GM19438 (cell line): ENCODE measurements at regions not wholly inside any gene's neighbourhood (a gene's known extent, or its start where the extent isn't known, plus 50 kb on each side); places are given as distances from the start of the nearest gene placed in this dataset.

Experiments used
- ATAC-seq: cut with Tn5 transposase; IDR thresholded peaks from one replicate; pipeline ENCODE4 v1.9.1; 2021; ENCODE audit warnings: low read depth; ENCODE audit not compliant: unreplicated experiment

DNA sequence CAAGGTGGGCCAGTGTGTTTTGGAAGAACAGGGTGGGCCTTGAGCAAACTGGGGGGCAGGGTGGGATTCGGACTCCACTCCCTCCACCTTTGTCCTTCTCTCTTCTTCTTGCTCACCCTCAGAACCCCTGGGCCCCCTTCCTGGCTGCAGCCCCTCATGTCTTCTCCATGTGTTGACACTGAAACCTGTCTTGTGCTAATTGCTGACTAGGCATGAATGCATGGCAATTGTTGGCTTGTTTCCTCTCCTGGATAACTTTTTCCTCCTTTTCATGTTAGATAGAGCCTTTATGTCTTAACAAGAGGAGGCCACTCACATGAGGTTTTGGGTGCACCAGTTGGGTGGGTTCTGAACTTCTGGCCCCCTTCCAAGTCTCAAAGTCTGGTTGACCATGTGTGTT lies 181.6 kb upstream of the MKI67 start:
- ATAC-seq, result no peak

- ATAC-seq, result no peak
Observed at GRCh38 chr10:128310971-128311658, 184.9 kb upstream of the MKI67 start.

DNA sequence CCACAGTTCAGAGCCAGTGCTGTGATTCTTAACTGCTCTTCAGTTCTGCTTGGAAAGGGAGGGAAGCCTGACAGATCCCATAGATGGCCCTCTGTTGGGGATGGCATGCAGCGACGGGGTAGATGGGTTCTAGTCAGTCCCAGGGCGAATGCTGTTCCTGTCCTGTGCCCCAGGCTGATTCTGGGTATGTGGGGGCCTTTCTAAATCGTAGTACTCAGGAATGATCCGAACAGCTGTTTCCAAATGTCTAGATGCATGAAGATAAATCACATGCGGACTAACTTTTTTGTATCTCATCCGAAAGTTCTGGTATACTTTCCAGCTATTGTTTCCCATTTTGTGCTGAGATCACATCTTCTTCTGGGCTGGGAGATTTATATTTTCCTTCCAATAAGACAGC lies 186.0 kb upstream of the MKI67 start:
- no peak for ATAC-seq

DNA sequence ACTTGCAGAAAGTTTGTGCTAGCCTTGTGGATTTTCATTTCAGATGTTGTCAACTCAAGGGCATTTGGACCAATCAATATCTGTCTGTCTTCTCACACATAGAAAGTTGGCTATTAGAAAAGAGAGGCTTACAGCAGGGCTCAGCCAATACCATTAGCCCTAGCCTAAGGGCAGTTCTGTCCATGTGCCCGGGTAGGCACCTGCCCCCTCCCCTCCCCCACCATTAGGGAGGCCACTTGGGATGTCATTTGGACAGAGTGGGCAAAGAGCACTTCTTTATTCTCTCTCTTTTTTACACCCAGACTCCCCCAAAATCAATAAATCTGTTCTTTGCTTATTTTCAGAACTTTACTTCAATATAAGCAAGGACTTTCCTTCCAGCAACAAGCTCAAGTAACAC lies 188.5 kb upstream of the MKI67 start:
- no peak for ATAC-seq

- ATAC-seq, result no peak
Observed at GRCh38 chr10:128316121-128316726, 190.0 kb upstream of the MKI67 start.

DNA sequence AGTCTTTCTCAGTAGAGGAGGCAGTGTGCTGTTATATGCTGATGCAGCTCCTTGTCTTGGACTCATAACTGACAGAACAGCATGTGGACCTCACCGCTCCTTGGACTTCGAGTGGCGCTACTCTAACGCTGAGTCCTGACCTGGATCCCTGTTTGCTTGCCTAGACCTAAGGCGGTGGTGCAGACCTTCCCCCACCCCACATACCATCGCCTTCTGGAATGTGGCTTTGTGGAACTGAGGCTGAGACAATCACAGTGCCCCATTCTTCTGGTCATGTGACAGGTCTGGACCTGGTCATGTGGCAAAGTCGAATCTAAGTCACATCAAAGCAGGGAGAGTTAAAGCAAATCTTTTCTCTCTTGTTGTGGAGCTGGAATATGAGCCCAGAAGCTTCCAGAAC lies 190.7 kb upstream of the MKI67 start:
- no peak for ATAC-seq

GRCh38 chr10:128318366-128318765 lies 192.1 kb upstream of the MKI67 start:
- no peak for ATAC-seq

GRCh38 chr10:128318913-128319312 lies 192.7 kb upstream of the MKI67 start:
- ATAC-seq, result no peak

DNA sequence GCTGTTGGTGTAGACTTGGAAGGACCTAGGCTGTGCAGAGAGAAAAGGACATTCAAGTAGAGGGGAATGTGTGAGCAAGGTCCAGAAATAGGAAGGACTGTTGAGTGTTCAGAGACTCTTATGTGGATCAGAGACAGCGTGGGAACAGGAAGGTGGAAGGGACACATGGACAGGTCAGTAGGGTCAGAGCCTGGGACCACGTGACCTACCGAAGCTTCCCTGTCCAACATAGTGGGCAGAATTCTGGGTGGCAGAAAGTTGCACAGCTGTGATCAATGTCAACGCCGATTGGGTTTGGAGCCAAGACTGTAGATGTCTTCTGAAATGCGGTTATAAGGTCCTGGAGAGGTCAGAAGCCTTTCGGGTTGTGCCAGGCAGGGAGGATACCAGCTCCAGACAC lies 195.9 kb upstream of the MKI67 start:
- no peak for ATAC-seq

DNA sequence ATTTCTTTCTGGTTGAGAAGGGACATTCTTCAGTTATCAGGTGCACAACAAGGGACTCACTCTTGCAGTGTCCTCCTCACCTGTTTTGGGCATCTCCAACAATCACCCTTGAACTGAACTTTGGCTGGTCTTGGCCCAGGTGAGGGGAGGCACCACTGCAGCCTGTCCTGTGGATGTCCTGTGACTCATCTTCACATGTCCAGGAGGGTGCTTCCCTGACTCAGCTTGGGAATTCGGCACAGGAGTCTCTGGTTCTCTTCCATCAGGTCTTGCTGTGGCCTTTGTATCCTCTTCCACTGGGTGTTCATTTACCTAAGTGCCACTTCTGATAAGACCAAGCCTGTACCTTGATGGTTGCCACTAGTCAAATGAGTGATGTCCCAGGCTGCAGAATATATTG lies 196.7 kb upstream of the MKI67 start:
- ATAC-seq, result no peak

- no peak for ATAC-seq
Observed at GRCh38 chr10:128324058-128324827, 198.0 kb upstream of the MKI67 start.

GRCh38 chr10:128325788-128326187 lies 199.6 kb upstream of the MKI67 start:
- ATAC-seq, result no peak

DNA sequence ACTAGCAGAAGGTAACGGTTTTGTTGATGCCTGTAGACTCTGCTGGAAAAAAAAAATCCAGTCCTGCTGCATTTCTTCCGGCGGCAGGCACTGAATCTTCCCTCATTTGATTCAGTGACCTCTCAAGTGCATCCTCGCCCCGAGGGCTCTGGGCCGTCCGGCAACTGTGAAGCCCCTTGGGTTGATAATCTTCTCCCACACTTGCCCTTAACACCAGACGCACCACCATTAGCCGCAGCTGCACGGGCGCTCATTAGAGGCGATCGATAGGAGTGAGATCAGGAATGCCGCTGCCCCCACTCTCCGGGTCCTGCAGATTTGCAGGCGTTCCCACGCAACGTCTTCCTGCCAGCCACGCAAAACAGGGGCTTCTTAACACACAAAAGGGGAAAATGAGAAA lies 200.0 kb upstream of the MKI67 start:
- no peak for ATAC-seq

DNA sequence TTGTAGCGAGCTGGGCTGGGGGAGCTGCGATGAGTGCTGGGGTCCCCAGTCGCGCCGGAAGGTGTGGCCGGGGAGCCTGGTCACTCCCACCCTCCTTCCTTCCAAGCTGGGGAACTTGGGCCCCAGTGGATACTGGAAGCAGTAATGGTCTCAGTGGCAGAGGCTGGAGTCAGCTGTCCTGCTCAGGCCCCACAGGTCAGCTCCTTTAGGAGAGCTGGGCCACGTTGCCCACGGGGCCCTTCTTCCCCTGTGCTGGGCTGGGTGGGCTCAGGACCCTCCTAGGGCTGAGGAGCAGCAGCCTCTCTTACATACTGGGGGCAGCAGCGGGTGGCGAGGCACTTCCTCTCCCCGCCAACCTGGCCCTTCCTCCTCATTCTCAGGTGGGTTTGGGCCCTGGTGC lies 200.6 kb upstream of the MKI67 start:
- ATAC-seq, result no peak

GRCh38 chr10:128336401-128336800 lies 210.2 kb upstream of the MKI67 start:
- ATAC-seq, result no peak

DNA sequence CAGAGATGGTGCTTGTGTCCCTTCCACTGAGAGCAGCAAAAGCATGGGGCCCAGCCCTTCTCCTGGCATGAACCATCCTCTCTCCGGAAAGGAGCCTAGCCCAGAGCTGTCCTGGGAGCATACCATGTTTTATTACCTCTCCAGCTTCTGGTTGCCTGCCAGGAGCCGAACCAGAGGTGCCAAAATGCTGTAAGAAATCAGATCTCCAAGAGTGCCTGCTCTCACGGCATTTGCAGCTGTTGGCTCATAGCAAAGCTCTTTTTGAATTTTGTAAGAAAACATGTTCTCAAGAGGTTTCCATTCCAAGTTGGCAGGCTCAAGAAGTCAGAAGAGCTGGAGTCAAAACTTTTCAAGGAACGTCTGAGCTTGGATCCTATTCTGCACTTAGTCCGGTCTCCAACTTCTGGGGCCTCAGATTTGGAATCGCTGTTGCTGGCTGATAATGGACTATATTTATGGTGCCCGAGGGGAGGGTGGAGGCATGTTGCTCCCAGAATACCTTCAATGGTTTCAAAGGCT lies 211.7 kb upstream of the MKI67 start:
- no peak for ATAC-seq

DNA sequence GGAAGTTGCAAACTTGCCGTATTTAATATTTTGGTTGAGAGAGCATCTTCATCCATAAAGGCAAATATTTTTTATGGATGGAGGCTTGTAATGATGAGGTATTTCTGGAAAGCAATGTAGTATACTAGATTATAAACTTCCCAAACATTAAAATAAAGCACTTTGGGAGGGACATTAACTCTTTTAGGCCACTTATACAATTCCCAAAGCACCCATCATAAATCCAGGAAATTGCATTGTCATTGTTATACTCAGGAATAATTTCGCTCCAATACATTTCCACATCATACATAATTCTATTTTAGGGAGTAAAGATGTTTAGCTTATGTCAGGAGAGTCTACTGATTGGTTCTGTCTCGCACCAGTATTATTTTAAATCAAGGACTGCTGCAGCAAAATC lies 212.7 kb upstream of the MKI67 start:
- ATAC-seq, result no peak

GRCh38 chr10:128339753-128340152 lies 213.5 kb upstream of the MKI67 start:
- no peak for ATAC-seq

DNA sequence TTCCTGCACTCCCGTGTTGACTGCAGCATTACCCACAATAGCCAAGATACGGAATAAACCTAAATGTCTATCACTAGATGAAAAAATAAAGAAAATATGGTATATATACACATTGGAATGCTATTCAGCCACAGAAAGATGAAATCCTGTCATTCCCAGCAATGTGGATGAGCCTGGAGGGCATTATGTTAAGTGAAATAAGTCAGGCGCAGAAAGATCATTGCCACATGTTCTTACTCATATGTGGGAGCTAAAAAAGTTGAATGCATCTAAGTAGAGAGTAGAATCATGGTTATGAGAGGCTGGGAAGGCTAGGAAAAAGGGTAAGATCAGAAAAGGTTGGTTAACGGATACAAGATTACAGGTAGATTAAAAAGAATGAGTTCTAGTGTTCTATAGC lies 219.1 kb upstream of the MKI67 start:
- ATAC-seq, result no peak

DNA sequence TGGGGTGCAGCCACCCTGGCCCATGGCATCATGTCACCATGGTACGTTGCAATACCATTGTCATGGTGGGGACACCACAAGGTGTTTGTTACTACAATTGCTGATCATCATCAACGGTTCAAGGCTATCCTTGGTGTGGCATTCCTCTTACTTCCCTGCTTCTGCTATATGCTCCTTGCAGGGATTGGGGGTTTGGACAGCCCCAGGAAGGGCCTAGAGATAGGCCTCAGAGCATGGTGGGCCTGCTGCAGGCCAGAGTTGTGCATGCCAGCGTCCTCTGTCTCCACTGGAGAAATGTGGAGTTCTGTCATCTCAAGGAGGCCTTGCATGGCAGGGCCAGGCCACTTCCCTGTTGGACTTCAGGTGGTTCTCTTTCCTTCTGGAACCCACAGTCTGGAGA lies 234.6 kb upstream of the MKI67 start:
- ATAC-seq, result no peak

DNA sequence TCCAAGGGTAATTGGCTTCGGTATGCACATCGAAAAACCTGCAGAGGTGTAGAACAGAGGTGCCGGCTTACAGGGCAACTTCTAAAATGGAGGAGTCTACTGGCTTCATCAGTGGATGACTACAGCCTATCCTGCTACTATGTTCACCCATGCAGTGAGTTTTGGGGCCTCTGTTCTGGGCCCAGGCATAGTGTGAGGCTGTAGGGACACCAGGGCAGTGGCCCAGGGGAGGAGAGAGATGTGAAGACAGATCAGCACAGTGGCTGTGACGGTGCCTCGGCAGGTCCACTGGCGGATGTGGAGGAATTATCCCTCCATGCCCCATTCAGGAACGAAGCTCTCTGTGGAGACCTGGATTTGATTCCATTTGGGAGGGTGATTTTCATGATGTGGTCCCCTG lies 235.3 kb upstream of the MKI67 start:
- ATAC-seq, result no peak

- no peak for ATAC-seq
Observed at GRCh38 chr10:128362514-128362913, 236.3 kb upstream of the MKI67 start.
